BJ (cell line): ENCODE measurements at regions not wholly inside any gene's neighbourhood (a gene's known extent, or its start where the extent isn't known, plus 50 kb on each side); places are given as distances from the start of the nearest gene placed in this dataset.

Experiments used
- CTCF ChIA-PET: fragments of 350-600 bp; formaldehyde crosslinking; extraction: SDS; loops from one replicate; lab custom pipeline; 2021; ENCODE audit warnings: antibody characterized with exemption, inconsistent platforms; lab: Yijun Ruan, JAX
- POLR2A ChIA-PET: fragments of 300-600 bp; sonication (Branson Sonifier 250); formaldehyde crosslinking; extraction: SDS; loops from one replicate; lab custom pipeline; 2021; ENCODE audit warnings: antibody characterized with exemption; lab: Charles Lee
- DNase-seq: peaks from one replicate; pipeline ENCODE4 v3.0.0-alpha.2; 2011; ENCODE audit warnings: low read depth
- H3K27me3 ChIP-seq: 2 replicates; pipeline ENCODE4 v1.6.0; 2011; ENCODE audit warnings: low read length; ENCODE audit not compliant: control insufficient read depth, insufficient read depth
- H3K36me3 ChIP-seq: 2 replicates; pipeline ENCODE4 v1.5.1; 2011; ENCODE audit warnings: low read length; ENCODE audit not compliant: control insufficient read depth, insufficient read depth
- H3K4me3 ChIP-seq: 2 replicates; pipeline ENCODE4 v1.5.1; 2011; ENCODE audit warnings: low read depth, mild to moderate bottlenecking, control low read depth, low read length
- CTCF ChIP-seq: IDR thresholded peaks from 2 replicates; pipeline ENCODE4 v1.5.1; 2011; ENCODE audit warnings: low read depth, mild to moderate bottlenecking, control low read depth, inconsistent platforms, low read length, moderate library complexity; ENCODE audit not compliant: insufficient read depth

DNA sequence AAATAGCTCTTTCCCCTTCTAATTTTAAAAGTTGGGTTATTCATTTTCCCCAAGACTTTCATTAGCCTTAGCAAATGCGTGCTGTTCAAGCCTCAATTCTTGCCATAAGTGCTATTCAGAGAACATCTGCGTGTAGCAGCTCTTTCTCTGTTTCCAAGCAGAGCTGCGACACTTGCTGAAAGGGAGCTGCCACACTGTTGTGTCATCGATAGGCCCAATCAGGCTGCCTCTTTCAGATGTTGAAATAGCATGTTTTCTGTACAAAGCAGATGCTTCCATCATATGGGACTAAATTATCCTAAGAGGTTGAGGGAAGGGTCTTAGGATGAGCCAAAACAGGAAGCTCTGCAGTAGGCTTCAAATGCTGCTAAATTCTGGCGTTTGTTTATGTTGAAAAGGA, 220.9 kb upstream of the CDC14C start:
- Histone ChIP-seq H3K27me3 (no peaks in the 10 kb centered on the region), H3K36me3 (no peaks in the 10 kb centered on the region), H3K4me3 (no peak overlapping the region)
- ChIA-PET POLR2A (no interaction called here), CTCF (no interaction called here)
- TF ChIP-seq CTCF = no peak
- no peak for DNase-seq

DNA sequence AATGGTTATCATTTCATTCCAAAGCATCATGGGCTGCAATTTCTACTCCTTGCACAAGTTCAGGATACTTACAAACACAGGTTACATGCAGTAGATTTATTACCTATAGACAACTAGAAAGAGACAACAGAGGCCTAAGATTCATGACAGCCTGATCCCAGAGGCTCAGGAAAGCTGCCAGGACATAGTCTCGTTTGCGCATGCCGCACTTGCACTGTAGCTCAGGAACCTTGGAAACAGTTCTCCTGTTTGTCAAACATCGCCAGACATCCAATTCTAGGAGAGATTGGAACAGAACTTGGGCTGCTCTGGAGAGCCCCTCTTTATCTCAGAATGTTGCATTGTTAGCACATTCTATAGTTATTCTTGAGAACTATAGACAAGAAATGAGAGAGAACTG, 216.2 kb upstream of the CDC14C start:
- H3K4me3 ChIP-seq = no peak overlapping the region
- no peaks in the 10 kb centered on the region for H3K36me3 ChIP-seq
- ChIA-PET CTCF (no interaction called here), POLR2A (no interaction called here)
- DNase-seq = no peak
- no peak for TF ChIP-seq CTCF
- H3K27me3 ChIP-seq = no peaks in the 10 kb centered on the region

DNA sequence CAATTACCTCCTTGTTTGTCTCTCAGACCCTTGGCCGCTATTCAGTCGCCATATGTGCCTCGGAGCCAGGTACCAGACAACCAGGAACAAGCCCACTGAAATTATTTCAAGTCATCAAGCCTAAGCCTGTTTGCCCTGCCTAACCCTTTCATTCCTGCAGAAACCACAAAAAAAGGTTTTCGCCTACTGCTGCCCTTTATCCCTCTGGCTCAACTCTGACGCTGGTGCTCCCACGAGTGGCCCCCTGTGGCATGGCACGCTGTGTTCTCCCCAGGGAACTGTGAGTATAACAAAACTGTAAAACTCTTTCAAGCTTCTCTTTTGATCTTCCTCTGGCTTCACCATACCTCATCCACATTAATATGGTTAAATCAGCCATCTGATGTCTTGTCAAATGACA, 215.7 kb upstream of the CDC14C start:
- POLR2A ChIA-PET = no interaction called here
- Histone ChIP-seq H3K27me3 (no peaks in the 10 kb centered on the region), H3K36me3 (no peaks in the 10 kb centered on the region), H3K4me3 (no peak overlapping the region)
- DNase-seq = no peak
- CTCF ChIA-PET = no interaction called here
- no peak for TF ChIP-seq CTCF

DNA sequence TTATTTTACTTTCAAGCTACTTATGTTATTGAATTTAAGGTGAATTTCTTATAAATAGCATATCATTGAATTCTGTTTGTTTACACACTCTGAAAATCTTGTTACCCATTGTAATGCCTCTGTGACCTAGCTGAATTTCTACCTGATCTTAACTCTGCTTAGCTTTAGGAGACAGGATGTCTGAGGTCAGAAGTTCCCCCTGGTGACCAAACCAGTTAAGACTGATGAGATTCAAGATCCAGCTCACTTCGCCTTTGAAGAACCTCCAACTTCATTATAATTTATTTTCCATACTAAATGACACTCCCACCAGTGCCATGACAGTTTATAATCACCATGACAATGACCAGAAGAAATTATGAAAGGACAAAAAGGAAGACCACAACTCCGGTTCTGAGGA, 213.4 kb upstream of the CDC14C start:
- no peak for TF ChIP-seq CTCF
- Histone ChIP-seq H3K4me3 (no peak overlapping the region), H3K36me3 (no peaks in the 10 kb centered on the region), H3K27me3 (no peaks in the 10 kb centered on the region)
- ChIA-PET CTCF (no interaction called here), POLR2A (no interaction called here)
- no peak for DNase-seq

GRCh38 chr7:48718731-48719378, 205.5 kb upstream of the CDC14C start:
- no peak for DNase-seq
- no peak overlapping the region for H3K4me3 ChIP-seq
- H3K27me3 ChIP-seq = no peaks in the 10 kb centered on the region
- CTCF ChIA-PET = no interaction called here
- TF ChIP-seq CTCF = no peak
- H3K36me3 ChIP-seq = no peaks in the 10 kb centered on the region
- POLR2A ChIA-PET = no interaction called here
